ENCODE measurements at regions not wholly inside any gene's neighbourhood (a gene's known extent, or its start where the extent isn't known, plus 50 kb on each side); places are given as distances from the start of the nearest gene placed in this dataset.

DNA sequence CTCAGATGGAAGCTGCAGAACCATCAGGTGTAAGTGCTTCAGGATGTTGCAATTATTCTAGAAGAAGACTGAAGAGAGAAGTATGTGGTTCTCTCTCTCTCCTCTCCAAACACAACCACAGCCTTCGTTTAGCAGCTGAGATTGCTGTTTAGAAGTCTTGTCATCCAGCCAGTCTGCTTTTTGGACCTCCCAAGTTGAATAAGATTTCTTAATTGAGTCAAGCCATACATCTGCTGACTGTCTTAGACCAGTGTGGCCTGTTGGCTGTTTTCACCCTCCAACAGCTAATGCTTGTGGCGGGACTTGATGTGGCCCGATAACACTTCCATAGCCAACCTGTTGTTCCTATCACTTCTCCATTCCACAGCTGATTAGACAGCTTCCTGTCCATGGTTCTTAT lies 91.3 kb upstream of the TMEM17 start:
- Histone ChIP-seq H3K27ac (ENCODE audit: insufficient read depth, low read length) (peak overlapping the region; percentile 29; the same call in 1 of the 2 replicates), H3K4me3 (ENCODE audit: insufficient read depth, low read depth, low read length) (no peak overlapping the region), H3K4me2 (ENCODE audit: low read depth, low read length) (no peak overlapping the region), H3K9me3 (ENCODE audit: control insufficient read depth, insufficient read depth, low read length) (no peaks in the 10 kb centered on the region), H4K5ac (ENCODE audit: low read depth, low read length) (peak overlapping the region; percentile 5; the same call in 1 of the 2 replicates), H3K14ac (replicated peaks; ENCODE audit: low read depth, low read length) (peak overlapping the region; percentile 3; the same call in 1 of the 2 replicates), H2AK9ac (replicated peaks; ENCODE audit: low read depth, low read length, poor library complexity) (no peak overlapping the region), H2AFZ (replicated peaks; ENCODE audit: low read length, poor library complexity) (peak overlapping the region; percentile 28), H3K27me3 (ENCODE audit: control insufficient read depth, insufficient read depth, low read length) (no peaks in the 10 kb centered on the region), H2BK20ac (ENCODE audit: low read depth, low read length) (peak overlapping the region; percentile 57; the same call in 1 of the 2 replicates), H4K8ac (ENCODE audit: low read depth in 2 of 2, low read length in 2 of 2) (peak overlapping the region in 1 of 2 experiments; percentile 45; a peak in 2 of 4 replicates), H3K4ac (ENCODE audit: low read depth, low read length) (peak overlapping the region; percentile 34; the same call in 1 of the 2 replicates), H2BK120ac (ENCODE audit: low read depth, low read length) (peak overlapping the region; percentile 47; the same call in 1 of the 2 replicates), H3K4me1 (ENCODE audit: control insufficient read depth, insufficient read depth, low read length) (peaks cover 5% of the 10 kb centered on the region), H3K18ac (ENCODE audit: low read depth, low read length) (peak overlapping the region; percentile 44; the same call in 1 of the 2 replicates), H3K56ac (ENCODE audit: extremely low read depth, insufficient read depth, low read length) (no peak overlapping the region), H3K23ac (ENCODE audit: low read depth, low read length) (0 out of 2 replicates have a peak overlapping the region, but pooled peaks have one; percentile 2), H2AK5ac (ENCODE audit: low read depth, low read length) (no peak overlapping the region), H3K36me3 (ENCODE audit: control insufficient read depth, insufficient read depth, low read length) (no peaks in the 10 kb centered on the region), H4K91ac (ENCODE audit: insufficient read depth, low read depth, low read length) (no peak overlapping the region), H3K9ac (ENCODE audit: low read depth, low read length) (no peak overlapping the region), H2BK15ac (ENCODE audit: low read depth, low read length) (no peak overlapping the region; the same call in 2 of the 3 replicates), H2BK5ac (ENCODE audit: low read depth, low read length, poor library complexity, severe bottlenecking) (peak overlapping the region; percentile 53), H4K20me1 (ENCODE audit: insufficient read depth, low read length) (no peaks in the 10 kb centered on the region), H3K79me1 (ENCODE audit: low read depth in 1 of 2, low read length in 2 of 2) (no peaks in the 10 kb centered on the region), H3K9me1 (ENCODE audit: insufficient read depth, low read length) (peaks cover 4% of the 10 kb centered on the region; the same call in 1 of the 2 replicates)
- ChIA-PET POLR2A (ENCODE audit: unreplicated experiment) (no interaction called here), CTCF (no interaction called here)
- in situ Hi-C loops (cut with MboI; ENCODE audit: low sequenced_read_pairs): no loop called here
- BruUV-seq (replicated peaks): no TSS peak
- 20% methylated on average over 1 of the region's 3 CpGs; no CpG with 5 or more reads in 1 of the 2 experiments for WGBS, 2 experiments (ENCODE audit: extremely low coverage in 2 of 2, insufficient read length in 1 of 2)
- DNase-seq (peak; percentile 64), ATAC-seq (ENCODE audit: low read depth) (peak; percentile 28)
- no peak for TF ChIP-seq MAFK (IDR thresholded peaks at IDR 0.05; ENCODE audit: low read depth, low read length)
- TF ChIP-seq SMC3 (IDR thresholded peaks at IDR 0.05; ENCODE audit: low read depth, low read length): no peak
- TF ChIP-seq MXI1 (IDR thresholded peaks at IDR 0.05; ENCODE audit: borderline replicate concordance, low read depth, low read length): no peak
- no peak for TF ChIP-seq CHD1 (IDR thresholded peaks at IDR 0.05; ENCODE audit: low read depth, low read length)
- TF ChIP-seq CEBPB (IDR thresholded peaks at IDR 0.05; ENCODE audit: low read depth, low read length): peak; percentile 40; the same call in 1 of the 2 replicates
- dilution Hi-C loops (cut with HindIII; ENCODE audit: low sequenced_read_pairs, unreplicated experiment): no loop called here
- intact Hi-C loops (cut with micrococcal nuclease): loop anchor here (5.0 kb wide), 1 partner anchor 140 kb away; no protein-coding TSS in a partner anchor

All from IMR-90 (cell line).